ENCODE measurements at regions not wholly inside any gene's neighbourhood (a gene's known extent, or its start where the extent isn't known, plus 50 kb on each side); places are given as distances from the start of the nearest gene placed in this dataset.
A peak's percentile ranks its signal among the peaks of the same experiment; 100 is the strongest.

DNA sequence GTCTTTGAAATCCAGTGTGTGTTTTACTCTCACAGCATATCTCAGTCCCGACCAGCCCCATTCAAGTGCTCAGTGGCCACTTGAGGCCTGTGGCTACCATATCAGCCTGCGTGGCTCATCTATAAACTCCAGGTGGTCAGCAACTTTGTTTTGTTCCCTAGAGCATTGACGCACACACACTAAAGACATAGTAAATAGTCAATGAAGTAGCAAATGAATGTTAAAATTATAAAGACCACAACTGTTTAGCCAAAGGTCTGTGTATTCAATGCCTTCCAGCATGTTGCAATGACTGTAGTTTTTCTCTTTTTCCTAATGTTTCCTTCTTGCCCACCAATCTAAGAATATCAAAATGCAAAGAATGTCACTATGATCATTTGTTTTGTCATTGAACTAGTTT lies 238.2 kb upstream of the ZNF217 start:
- no peak overlapping the region for H3K4me3 ChIP-seq (ENCODE audit: low read length)
- TF ChIP-seq, protein P1, sequence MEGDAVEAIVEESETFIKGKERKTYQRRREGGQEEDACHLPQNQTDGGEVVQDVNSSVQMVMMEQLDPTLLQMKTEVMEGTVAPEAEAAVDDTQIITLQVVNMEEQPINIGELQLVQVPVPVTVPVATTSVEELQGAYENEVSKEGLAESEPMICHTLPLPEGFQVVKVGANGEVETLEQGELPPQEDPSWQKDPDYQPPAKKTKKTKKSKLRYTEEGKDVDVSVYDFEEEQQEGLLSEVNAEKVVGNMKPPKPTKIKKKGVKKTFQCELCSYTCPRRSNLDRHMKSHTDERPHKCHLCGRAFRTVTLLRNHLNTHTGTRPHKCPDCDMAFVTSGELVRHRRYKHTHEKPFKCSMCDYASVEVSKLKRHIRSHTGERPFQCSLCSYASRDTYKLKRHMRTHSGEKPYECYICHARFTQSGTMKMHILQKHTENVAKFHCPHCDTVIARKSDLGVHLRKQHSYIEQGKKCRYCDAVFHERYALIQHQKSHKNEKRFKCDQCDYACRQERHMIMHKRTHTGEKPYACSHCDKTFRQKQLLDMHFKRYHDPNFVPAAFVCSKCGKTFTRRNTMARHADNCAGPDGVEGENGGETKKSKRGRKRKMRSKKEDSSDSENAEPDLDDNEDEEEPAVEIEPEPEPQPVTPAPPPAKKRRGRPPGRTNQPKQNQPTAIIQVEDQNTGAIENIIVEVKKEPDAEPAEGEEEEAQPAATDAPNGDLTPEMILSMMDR (IDR thresholded peaks at IDR 0.05; ENCODE audit: insufficient read depth, low read depth, low read length, missing control alignments), result no peak
- DNase-seq (ENCODE audit: low read depth), result no peak

DNA sequence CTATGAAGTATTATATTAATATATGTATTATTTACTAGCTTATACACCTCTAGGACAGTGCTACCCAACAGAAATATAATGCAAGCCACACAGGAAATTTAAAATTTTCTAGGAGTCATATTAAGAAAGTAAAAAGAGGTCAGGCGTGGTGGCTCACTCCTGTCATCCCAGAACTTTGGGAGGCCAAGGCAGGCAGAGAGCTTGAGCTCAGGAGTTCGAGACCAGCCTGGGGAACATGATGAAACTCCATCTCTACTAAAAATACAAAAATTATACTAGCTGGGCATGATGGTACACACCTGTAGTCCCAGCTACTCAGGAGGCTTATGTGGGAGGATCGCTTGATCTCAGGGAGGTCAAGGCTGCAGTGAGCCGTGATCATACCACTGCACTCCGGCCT lies 237.6 kb upstream of the ZNF217 start:
- no peak overlapping the region for H3K4me3 ChIP-seq (ENCODE audit: low read length)
- no peak for DNase-seq (ENCODE audit: low read depth)
- TF ChIP-seq, protein P1 (IDR thresholded peaks at IDR 0.05; ENCODE audit: insufficient read depth, low read depth, low read length, missing control alignments), result no peak

DNA sequence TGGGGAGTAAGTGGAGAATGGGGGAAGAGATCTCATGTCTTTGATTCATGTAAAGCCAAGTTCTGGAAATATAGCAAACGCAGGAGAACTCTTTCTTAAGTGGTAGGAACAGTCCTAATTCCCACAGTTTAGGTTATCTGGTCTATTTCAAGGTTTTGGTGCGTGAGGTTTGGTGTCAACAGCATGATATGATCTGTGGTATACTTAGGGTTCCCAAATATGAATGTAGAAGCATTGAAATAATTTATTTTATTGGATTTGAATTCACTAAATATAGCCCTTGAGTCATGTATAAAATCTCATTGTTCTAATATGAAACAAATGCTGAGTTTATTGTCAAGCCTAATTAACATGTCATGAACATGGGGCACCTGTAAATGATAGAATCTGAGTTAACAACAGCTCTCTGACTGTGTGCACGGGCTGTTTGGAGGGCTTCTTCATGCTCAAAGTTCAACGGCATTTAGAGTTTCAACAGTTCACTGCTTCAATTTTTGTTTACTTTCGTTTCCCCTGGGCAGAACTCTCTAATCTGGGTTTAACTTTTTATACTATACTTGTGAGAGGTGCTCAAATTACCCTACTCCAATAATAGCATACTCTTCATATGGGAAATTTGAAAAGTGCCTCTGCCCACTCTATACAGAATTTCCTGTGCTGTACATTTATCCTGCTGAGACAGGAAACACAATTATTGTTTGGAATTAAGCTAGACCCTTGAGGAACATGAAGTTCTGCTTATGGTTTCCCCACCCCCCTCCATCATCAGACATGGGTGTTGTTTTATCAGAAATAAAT lies 236.3 kb upstream of the ZNF217 start:
- peak; percentile 17 for DNase-seq (ENCODE audit: low read depth)
- TF ChIP-seq, protein P1 (IDR thresholded peaks at IDR 0.05; ENCODE audit: insufficient read depth, low read depth, low read length, missing control alignments), result no peak
- no peak overlapping the region for H3K4me3 ChIP-seq (ENCODE audit: low read length)

DNA sequence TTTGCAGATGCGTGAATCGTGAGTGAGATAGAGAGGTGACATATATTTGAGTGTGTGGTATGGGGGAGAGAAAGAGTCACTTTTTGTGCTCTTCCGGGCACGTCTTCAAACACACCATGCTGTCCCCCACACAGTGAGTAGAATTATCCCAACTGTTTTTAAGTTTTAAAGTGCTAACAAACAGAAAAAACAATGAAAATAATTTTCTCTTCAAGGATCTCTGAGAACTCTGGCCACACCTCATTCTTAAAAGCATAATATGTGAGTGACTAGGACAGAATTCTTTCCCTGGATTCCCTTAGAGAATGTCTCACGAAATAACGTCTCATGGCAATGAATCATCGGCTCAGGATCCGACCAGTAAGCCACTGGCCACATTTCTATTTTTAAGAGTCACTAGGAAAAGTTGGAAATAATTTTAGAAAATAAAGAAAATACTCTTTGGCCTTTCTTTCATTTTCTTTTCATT lies 235.7 kb upstream of the ZNF217 start:
- TF ChIP-seq, protein P1 (IDR thresholded peaks at IDR 0.05; ENCODE audit: insufficient read depth, low read depth, low read length, missing control alignments), result no peak
- peak; percentile 97 for DNase-seq (ENCODE audit: low read depth)
- H3K4me3 ChIP-seq (ENCODE audit: low read length), result peak overlapping the region; percentile 19

DNA sequence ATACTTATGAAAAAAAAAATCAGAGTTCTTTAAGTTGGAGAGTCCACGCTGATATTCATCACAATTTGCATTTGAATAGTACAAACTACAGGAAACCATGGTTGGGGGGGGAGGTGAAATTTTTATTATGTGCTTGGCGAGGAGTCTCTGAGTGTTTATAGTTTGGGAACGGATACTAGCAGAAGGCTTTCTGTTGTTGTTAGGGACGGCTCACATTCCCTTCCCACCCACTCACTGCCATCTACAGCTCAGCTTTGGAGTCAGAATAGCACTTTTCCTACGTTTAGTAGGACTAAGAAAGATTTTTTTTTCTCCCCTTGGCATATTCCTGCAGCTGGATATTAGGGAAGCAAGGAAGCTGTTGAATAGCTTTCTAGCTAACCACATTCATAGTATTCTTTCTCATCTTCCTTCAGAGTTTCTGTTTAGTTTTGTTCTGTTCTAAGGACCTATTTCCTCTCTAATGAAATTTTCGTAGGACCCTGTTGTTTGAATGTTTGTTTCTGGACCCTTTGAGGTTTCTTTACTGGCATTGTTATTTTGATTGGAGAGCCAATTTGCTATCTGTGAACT lies 235.1 kb upstream of the ZNF217 start:
- DNase-seq (ENCODE audit: low read depth), result peak; percentile 82
- TF ChIP-seq, protein P1 (IDR thresholded peaks at IDR 0.05; ENCODE audit: insufficient read depth, low read depth, low read length, missing control alignments), result no peak
- H3K4me3 ChIP-seq (ENCODE audit: low read length), result peak overlapping the region; percentile 19

DNA sequence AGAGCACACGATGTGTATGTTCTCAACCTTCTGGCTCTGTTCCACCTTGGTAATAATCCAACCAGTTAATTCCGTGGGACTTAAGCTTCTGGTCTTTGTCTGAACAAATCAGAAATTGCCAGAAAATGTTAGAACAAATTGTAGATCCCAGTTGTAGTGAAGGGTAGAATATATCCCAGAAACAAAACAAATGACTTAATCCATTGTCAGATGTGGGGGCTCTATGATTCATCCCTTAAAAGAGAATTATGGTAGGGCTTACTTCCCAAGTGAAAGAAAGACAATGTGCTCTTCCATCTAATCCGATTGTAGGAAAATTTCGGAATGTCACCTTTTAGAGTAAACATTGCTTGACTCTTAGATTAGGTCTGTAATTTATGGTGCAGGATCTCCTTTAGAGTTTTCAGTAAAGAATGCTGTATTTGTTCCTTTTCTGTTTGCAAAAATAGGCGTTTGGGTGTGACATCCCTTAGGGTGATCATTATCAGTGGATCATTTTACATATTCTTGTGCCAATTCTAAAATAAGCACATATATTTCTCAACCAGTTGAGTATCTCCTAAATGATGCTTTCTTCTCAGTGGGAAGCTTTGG lies 234.5 kb upstream of the ZNF217 start:
- no peak overlapping the region for H3K4me3 ChIP-seq (ENCODE audit: low read length)
- peak; percentile 95 for DNase-seq (ENCODE audit: low read depth)
- TF ChIP-seq, protein P1 (IDR thresholded peaks at IDR 0.05; ENCODE audit: insufficient read depth, low read depth, low read length, missing control alignments), result no peak
